IMR-90 (cell line): ENCODE measurements at regions not wholly inside any gene's neighbourhood (a gene's known extent, or its start where the extent isn't known, plus 50 kb on each side); places are given as distances from the start of the nearest gene placed in this dataset.

ENCODE experiments used
- ATAC-seq: fragments of 200-7000 bp; cut with Tn5 transposase; 2 replicates; pipeline ENCODE4 v1.9.1; 2020; ENCODE audit warnings: low read depth, mild to moderate bottlenecking, moderate library complexity
- BruUV-seq: library from RNA; stranded (reverse); fragments of 400-500 nt; replicated peaks from 2 replicates; lab custom pipeline; 2021; lab: Mats Ljungman, UMichigan
- CTCF ChIA-PET: fragments of 300-600 bp; formaldehyde crosslinking; extraction: SDS; loops from one replicate; lab custom pipeline; 2021; ENCODE audit warnings: antibody characterized with exemption; lab: Yijun Ruan, JAX
- POLR2A ChIA-PET: fragments of 300-600 bp; sonication (Branson Sonifier 250); formaldehyde crosslinking; loops from one replicate; lab custom pipeline; 2022; ENCODE audit warnings: antibody characterized with exemption; ENCODE audit not compliant: unreplicated experiment; lab: Charles Lee
- DNase-seq: peaks from one replicate; pipeline ENCODE4 v3.0.0; 2013
- H2AFZ ChIP-seq: replicated peaks from 2 replicates; pipeline ENCODE3; 2013; ENCODE audit warnings: low read length, mild to moderate bottlenecking; ENCODE audit not compliant: poor library complexity
- H2AK5ac ChIP-seq: 2 replicates; pipeline ENCODE4 v1.6.1; 2013; ENCODE audit warnings: low read depth, low read length, inconsistent platforms
- H2AK9ac ChIP-seq: replicated peaks from 2 replicates; pipeline ENCODE3; 2013; ENCODE audit warnings: mild to moderate bottlenecking, low read depth, low read length, moderate library complexity; ENCODE audit not compliant: poor library complexity
- H2BK120ac ChIP-seq: 2 replicates; pipeline ENCODE4 v1.6.1; 2013; ENCODE audit warnings: low read depth, low read length, inconsistent platforms
- H2BK15ac ChIP-seq: 3 replicates; pipeline ENCODE4 v1.6.1; 2013; ENCODE audit warnings: low read depth, low read length, inconsistent platforms
- H2BK20ac ChIP-seq: 2 replicates; pipeline ENCODE4 v1.6.1; 2013; ENCODE audit warnings: low read depth, mild to moderate bottlenecking, inconsistent platforms, low read length, moderate library complexity
- H2BK5ac ChIP-seq: 2 replicates; pipeline ENCODE4 v1.6.1; 2013; ENCODE audit warnings: mild to moderate bottlenecking, low read depth, low read length, inconsistent platforms; ENCODE audit not compliant: poor library complexity, severe bottlenecking
- H3K14ac ChIP-seq: replicated peaks from 2 replicates; pipeline ENCODE4 v1.6.1; 2013; ENCODE audit warnings: low read depth, low read length, inconsistent platforms
- H3K18ac ChIP-seq: 2 replicates; pipeline ENCODE4 v1.6.1; 2013; ENCODE audit warnings: low read depth, low read length, control low read depth
- H3K23ac ChIP-seq: 2 replicates; pipeline ENCODE4 v1.6.1; 2013; ENCODE audit warnings: low read depth, low read length, inconsistent platforms
- H3K27ac ChIP-seq: 2 replicates; pipeline ENCODE4 v1.5.1; 2013; ENCODE audit warnings: mild to moderate bottlenecking, control low read depth, low read length; ENCODE audit not compliant: insufficient read depth
- H3K27me3 ChIP-seq: 2 replicates; pipeline ENCODE4 v1.6.1; 2013; ENCODE audit warnings: low read length; ENCODE audit not compliant: control insufficient read depth, insufficient read depth
- H3K36me3 ChIP-seq: 2 replicates; pipeline ENCODE4 v1.6.1; 2013; ENCODE audit warnings: low read length, mixed read lengths; ENCODE audit not compliant: control insufficient read depth, insufficient read depth
- H3K4ac ChIP-seq: 2 replicates; pipeline ENCODE4 v1.6.1; 2013; ENCODE audit warnings: low read depth, low read length, inconsistent platforms
- H3K4me1 ChIP-seq: 2 replicates; pipeline ENCODE4 v1.6.1; 2013; ENCODE audit warnings: low read length, mixed read lengths; ENCODE audit not compliant: control insufficient read depth, insufficient read depth
- H3K4me2 ChIP-seq: 2 replicates; pipeline ENCODE4 v1.6.1; 2013; ENCODE audit warnings: low read depth, mild to moderate bottlenecking, control low read depth, low read length, moderate library complexity
- H3K4me3 ChIP-seq: 2 replicates; pipeline ENCODE4 v1.5.1; 2013; ENCODE audit warnings: low read depth, mild to moderate bottlenecking, control low read depth, low read length, moderate library complexity; ENCODE audit not compliant: insufficient read depth
- H3K56ac ChIP-seq: 2 replicates; pipeline ENCODE4 v1.6.1; 2013; ENCODE audit warnings: low read length, inconsistent platforms; ENCODE audit not compliant: insufficient read depth; ENCODE audit errors: extremely low read depth
- H3K79me1 ChIP-seq, 2 experiments: 2 replicates each; pipeline ENCODE4 v1.6.1; 2013; ENCODE audit warnings: low read length in 2 of 2, inconsistent platforms in 1 of 2, low read depth in 1 of 2
- H3K9ac ChIP-seq: 2 replicates; pipeline ENCODE4 v1.6.1; 2013; ENCODE audit warnings: low read depth, low read length, control low read depth
- H3K9me1 ChIP-seq: 2 replicates; pipeline ENCODE4 v1.6.1; 2013; ENCODE audit warnings: low read length, inconsistent platforms; ENCODE audit not compliant: insufficient read depth
- H3K9me3 ChIP-seq: 2 replicates; pipeline ENCODE4 v1.6.1; 2013; ENCODE audit warnings: low read length; ENCODE audit not compliant: control insufficient read depth, insufficient read depth
- H4K20me1 ChIP-seq: 2 replicates; pipeline ENCODE4 v1.6.1; 2013; ENCODE audit warnings: low read length, inconsistent platforms; ENCODE audit not compliant: insufficient read depth
- H4K5ac ChIP-seq: 2 replicates; pipeline ENCODE4 v1.6.1; 2013; ENCODE audit warnings: mild to moderate bottlenecking, low read depth, low read length, control low read depth
- H4K8ac ChIP-seq, 2 experiments: 2 replicates each; pipeline ENCODE4 v1.6.1; 2013; ENCODE audit warnings: low read depth in 2 of 2, low read length in 2 of 2, control low read depth in 1 of 2, inconsistent platforms in 1 of 2
- H4K91ac ChIP-seq: 2 replicates; pipeline ENCODE4 v1.6.1; 2013; ENCODE audit warnings: low read depth, low read length, inconsistent platforms; ENCODE audit not compliant: insufficient read depth
- CHD1 ChIP-seq: IDR thresholded peaks from 2 replicates; pipeline ENCODE4 v1.6.1; 2012; ENCODE audit warnings: low read depth, low read length, improper control_type of control experiment
- CTCF ChIP-seq: conservative IDR thresholded peaks from 2 replicates; pipeline ENCODE4 v1.5.1; 2012; ENCODE audit warnings: mild to moderate bottlenecking, low read depth, low read length, improper control_type of control experiment
- MAZ ChIP-seq: IDR thresholded peaks from 2 replicates; pipeline ENCODE4 v1.6.1; 2012; ENCODE audit warnings: low read depth, mild to moderate bottlenecking, low read length, improper control_type of control experiment, moderate library complexity, borderline replicate concordance
- MXI1 ChIP-seq: IDR thresholded peaks from 2 replicates; pipeline ENCODE4 v1.6.1; 2012; ENCODE audit warnings: low read depth, mild to moderate bottlenecking, low read length, moderate library complexity, borderline replicate concordance
- NFE2L2 ChIP-seq: fragments of 150-350 bp; IDR thresholded peaks from 2 replicates; pipeline ENCODE4 v1.6.1; 2016; ENCODE audit warnings: low read depth, mild to moderate bottlenecking, low read length
- POLR2A ChIP-seq: IDR thresholded peaks from 2 replicates; pipeline ENCODE4 v1.6.1; 2012; ENCODE audit warnings: mild to moderate bottlenecking, low read depth, low read length
- RAD21 ChIP-seq: IDR thresholded peaks from 2 replicates; pipeline ENCODE4 v1.6.1; 2012; ENCODE audit warnings: low read length, improper control_type of control experiment
- RFX5 ChIP-seq: IDR thresholded peaks from 2 replicates; pipeline ENCODE4 v1.8.0; 2012; ENCODE audit warnings: low read depth, mild to moderate bottlenecking, low read length, moderate library complexity
- WGBS, 2 experiments: methylation state at CpG; one replicate each; pipeline versions ENCODE4 v1.1.5 to v1.1.7; 2013; ENCODE audit warnings: missing lambda C conversion rate in 2 of 2; ENCODE audit not compliant: insufficient read length in 1 of 2; ENCODE audit errors: extremely low coverage in 2 of 2; 5-methylcytosine and 5-hydroxymethylcytosine counted together
- dilution Hi-C: fragments of 300-500 bp; cut with HindIII; formaldehyde crosslinking; loops from one replicate; pipeline ENCODE4 v1.14.3; 2018; ENCODE audit warnings: low sequenced_read_pairs; ENCODE audit not compliant: unreplicated experiment
- in situ Hi-C: fragments of 300-500 bp; cut with MboI; formaldehyde crosslinking; loops from 3 replicates; pipeline ENCODE4 v1.14.3; 2019; ENCODE audit warnings: low sequenced_read_pairs, inconsistent platforms, mixed read lengths
- intact Hi-C: fragments of 100-400 bp; cut with micrococcal nuclease; formaldehyde crosslinking; loops from 2 replicates; pipeline ENCODE4 v1.10.0; 2022
- TF ChIP-seq, protein P1 (sequence below): fragments of 150-350 bp; IDR thresholded peaks from 2 replicates; pipeline ENCODE4 v1.6.1; 2017; ENCODE audit warnings: mild to moderate bottlenecking, antibody characterized with exemption, low read length, low read depth
- TF ChIP-seq, protein P2 (sequence below): fragments of 150-350 bp; IDR thresholded peaks from 2 replicates; pipeline ENCODE4 v1.6.1; 2016; ENCODE audit warnings: low read depth, mild to moderate bottlenecking, low read length, moderate library complexity, borderline replicate concordance

- H3K4ac ChIP-seq = no peak overlapping the region
- no peak overlapping the region for H2AFZ ChIP-seq
- no peak overlapping the region for H3K4me3 ChIP-seq
- ChIA-PET CTCF (no interaction called here), POLR2A (no interaction called here)
- H3K9me3 ChIP-seq = no peaks in the 10 kb centered on the region
- no peaks in the 10 kb centered on the region for H3K27me3 ChIP-seq
- H3K18ac ChIP-seq = no peak overlapping the region
- no peaks in the 10 kb centered on the region for H3K79me1 ChIP-seq
- no peak for ATAC-seq
- no peak overlapping the region for H2BK5ac ChIP-seq
- TF ChIP-seq, protein P1, sequence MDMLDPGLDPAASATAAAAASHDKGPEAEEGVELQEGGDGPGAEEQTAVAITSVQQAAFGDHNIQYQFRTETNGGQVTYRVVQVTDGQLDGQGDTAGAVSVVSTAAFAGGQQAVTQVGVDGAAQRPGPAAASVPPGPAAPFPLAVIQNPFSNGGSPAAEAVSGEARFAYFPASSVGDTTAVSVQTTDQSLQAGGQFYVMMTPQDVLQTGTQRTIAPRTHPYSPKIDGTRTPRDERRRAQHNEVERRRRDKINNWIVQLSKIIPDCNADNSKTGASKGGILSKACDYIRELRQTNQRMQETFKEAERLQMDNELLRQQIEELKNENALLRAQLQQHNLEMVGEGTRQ = no peak
- TF ChIP-seq MAZ = no peak
- TF ChIP-seq RFX5 = no peak
- TF ChIP-seq CHD1 = no peak
- no peak for TF ChIP-seq MXI1
- TF ChIP-seq CTCF = no peak
- TF ChIP-seq, protein P2, sequence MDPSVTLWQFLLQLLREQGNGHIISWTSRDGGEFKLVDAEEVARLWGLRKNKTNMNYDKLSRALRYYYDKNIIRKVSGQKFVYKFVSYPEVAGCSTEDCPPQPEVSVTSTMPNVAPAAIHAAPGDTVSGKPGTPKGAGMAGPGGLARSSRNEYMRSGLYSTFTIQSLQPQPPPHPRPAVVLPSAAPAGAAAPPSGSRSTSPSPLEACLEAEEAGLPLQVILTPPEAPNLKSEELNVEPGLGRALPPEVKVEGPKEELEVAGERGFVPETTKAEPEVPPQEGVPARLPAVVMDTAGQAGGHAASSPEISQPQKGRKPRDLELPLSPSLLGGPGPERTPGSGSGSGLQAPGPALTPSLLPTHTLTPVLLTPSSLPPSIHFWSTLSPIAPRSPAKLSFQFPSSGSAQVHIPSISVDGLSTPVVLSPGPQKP = no peak
- TF ChIP-seq RAD21 = no peak
- no peak for TF ChIP-seq NFE2L2
- TF ChIP-seq POLR2A = no peak
- no peak overlapping the region for H4K8ac ChIP-seq
- H4K91ac ChIP-seq = no peak overlapping the region
- H3K9ac ChIP-seq = no peak overlapping the region
- no peak overlapping the region for H3K56ac ChIP-seq
- H3K27ac ChIP-seq = no peak overlapping the region
- H4K20me1 ChIP-seq = no peaks in the 10 kb centered on the region
- H2AK5ac ChIP-seq = no peak overlapping the region
- H3K14ac ChIP-seq = no peak overlapping the region
- intact Hi-C loops (no loop called here), dilution Hi-C loops (no loop called here), in situ Hi-C loops (no loop called here)
- no peaks in the 10 kb centered on the region for H3K9me1 ChIP-seq
- no peak overlapping the region for H2BK20ac ChIP-seq
- no peaks in the 10 kb centered on the region for H3K4me1 ChIP-seq
- no peak overlapping the region for H4K5ac ChIP-seq
- H2AK9ac ChIP-seq = no peak overlapping the region
- WGBS, 2 experiments = no CpG with 5 or more reads among the region's 2 CpGs
- no peak for DNase-seq
- no peak overlapping the region for H3K4me2 ChIP-seq
- BruUV-seq = no TSS peak
- H2BK120ac ChIP-seq = no peak overlapping the region
- no peaks in the 10 kb centered on the region for H3K36me3 ChIP-seq
- no peak overlapping the region for H2BK15ac ChIP-seq
- H3K23ac ChIP-seq = no peak overlapping the region
Measured at GRCh38 chr3:107077391-107077790, 299.8 kb upstream of the CCDC54 start.
